Common myeloid progenitor, CD34-positive (primary cell): ENCODE measurements at regions not wholly inside any gene's neighbourhood (a gene's known extent, or its start where the extent isn't known, plus 50 kb on each side); places are given as distances from the start of the nearest gene placed in this dataset.
"Not testable (repeated sequence)": the region's sequence is repeated elsewhere in the genome, so short reads cannot be mapped to it uniquely, and the experiment has no call there.

Experiments used
- CTCF ChIA-PET: fragments of 350-600 bp; sonication (Branson Sonifier 250); formaldehyde crosslinking; loops from one replicate; lab custom pipeline; 2021; ENCODE audit warnings: antibody characterized with exemption; lab: Charles Lee
- POLR2A ChIA-PET: fragments of 350-600 bp; sonication (Branson Sonifier 250); formaldehyde crosslinking; loops from one replicate; lab custom pipeline; 2021; ENCODE audit warnings: antibody characterized with exemption; lab: Charles Lee
- DNase-seq, 3 donors: peaks; one replicate each; pipeline versions ENCODE4 v3.0.0 to v3.0.0-alpha.2; 2013
- H3K27ac ChIP-seq, 2 experiments: 1 replicate in 1 of 2; 2 replicates in 1 of 2; pipeline ENCODE4 v1.7.0; 2013; ENCODE audit warnings: inconsistent platforms in 2 of 2, low read length in 2 of 2, mild to moderate bottlenecking in 2 of 2, low read depth in 1 of 2, moderate library complexity in 1 of 2; ENCODE audit not compliant: severe bottlenecking in 2 of 2, insufficient read depth in 1 of 2, poor library complexity in 1 of 2
- H3K27me3 ChIP-seq, 5 experiments: replicated peaks in 2 of 5; 1 replicate in 3 of 5; 2 replicates in 2 of 5; pipeline versions ENCODE4 v1.6.1 to v1.7.0; 2013; ENCODE audit warnings: low read length in 4 of 5, mild to moderate bottlenecking in 2 of 5, moderate library complexity in 2 of 5, inconsistent platforms in 1 of 5; ENCODE audit not compliant: insufficient read depth in 5 of 5, control insufficient read depth in 4 of 5
- H3K36me3 ChIP-seq, 4 experiments: 1 replicate in 2 of 4; 2 replicates in 2 of 4; pipeline versions ENCODE4 v1.6.1 to v1.7.0; 2013; ENCODE audit warnings: low read length in 3 of 4, control low read depth in 1 of 4, mild to moderate bottlenecking in 1 of 4; ENCODE audit not compliant: control insufficient read depth in 4 of 4, insufficient read depth in 4 of 4
- H3K4me1 ChIP-seq, 4 experiments: 1 replicate in 3 of 4; 2 replicates in 1 of 4; pipeline versions ENCODE4 v1.6.1 to v1.7.1; 2013; ENCODE audit warnings: low read length in 3 of 4, mild to moderate bottlenecking in 3 of 4, control low read depth in 1 of 4, inconsistent platforms in 1 of 4, moderate library complexity in 1 of 4; ENCODE audit not compliant: control insufficient read depth in 4 of 4, insufficient read depth in 4 of 4; ENCODE audit errors: control extremely low read depth in 1 of 4
- H3K4me3 ChIP-seq, 7 experiments: 1 replicate in 4 of 7; 2 replicates in 3 of 7; pipeline versions ENCODE4 v1.5.1 to v1.7.0; 2013; ENCODE audit warnings: mild to moderate bottlenecking in 7 of 7, low read length in 6 of 7, moderate library complexity in 6 of 7, inconsistent platforms in 2 of 7, low read depth in 2 of 7, control low read depth in 1 of 7; ENCODE audit not compliant: insufficient read depth in 4 of 7, control insufficient read depth in 1 of 7; ENCODE audit errors: extremely low read depth in 1 of 7
- H3K9me3 ChIP-seq, 5 experiments: 1 replicate in 4 of 5; 2 replicates in 1 of 5; pipeline versions ENCODE4 v1.6.1 to v1.7.1; 2013; ENCODE audit warnings: low read length in 4 of 5, mild to moderate bottlenecking in 2 of 5, inconsistent platforms in 1 of 5, low read depth in 1 of 5, moderate library complexity in 1 of 5; ENCODE audit not compliant: control insufficient read depth in 4 of 5, insufficient read depth in 2 of 5; ENCODE audit errors: control extremely low read depth in 1 of 5
- WGBS: methylation state at CpG from one replicate; pipeline ENCODE4 v1.1.5; 2013; ENCODE audit not compliant: insufficient coverage; 5-methylcytosine and 5-hydroxymethylcytosine counted together

- Histone ChIP-seq H3K4me1 (no peaks in the 10 kb centered on the region), H3K27ac (no peak overlapping the region), H3K9me3 (peaks cover 1 to 19% (median 4%) of the 10 kb centered on the region in 5 experiments), H3K4me3 (no peak overlapping the region), H3K27me3 (no peaks in the 10 kb centered on the region), H3K36me3 (no peaks in the 10 kb centered on the region)
- ChIA-PET CTCF (no interaction called here), POLR2A (no interaction called here)
- DNase-seq, result no peak
- WGBS, result 100% methylated on average over 2 of the region's 3 CpGs
Observed at GRCh38 chr5:32869216-32869615, 158.1 kb downstream of the NPR3 start.

- H3K9me3 ChIP-seq, result peaks cover 3 to 26% (median 6%) of the 10 kb centered on the region in 5 experiments
- DNase-seq, result no peak
- CTCF ChIA-PET, result no interaction called here
- no peaks in the 10 kb centered on the region for H3K36me3 ChIP-seq
- no peak overlapping the region for H3K4me3 ChIP-seq
- no peak overlapping the region for H3K27ac ChIP-seq
- H3K4me1 ChIP-seq, result no peaks in the 10 kb centered on the region
- H3K27me3 ChIP-seq, result no peaks in the 10 kb centered on the region
- WGBS, result no CpG with 5 or more reads among the region's 1 CpG
- POLR2A ChIA-PET, result no interaction called here
Observed at GRCh38 chr5:32876791-32877190, 165.7 kb downstream of the NPR3 start.

- H3K27me3 ChIP-seq, DNase-seq, H3K4me3 ChIP-seq, H3K36me3 ChIP-seq, H3K4me1 ChIP-seq, CTCF ChIA-PET, POLR2A ChIA-PET, H3K27ac ChIP-seq: not testable (repeated sequence)
- WGBS, result 83% methylated on average over 1 of the region's 3 CpGs
- peaks cover 2 to 26% (median 4%) of the 10 kb centered on the region in 5 experiments for H3K9me3 ChIP-seq
Observed at GRCh38 chr5:32879364-32879763, 168.2 kb downstream of the NPR3 start.

- H3K4me3 ChIP-seq, result no peak overlapping the region
- peaks cover 2 to 30% (median 4%) of the 10 kb centered on the region in 5 experiments for H3K9me3 ChIP-seq
- H3K4me1 ChIP-seq, result no peaks in the 10 kb centered on the region
- POLR2A ChIA-PET, result interaction anchor here (0.6 kb wide), 1 partner anchor 11 kb away, joined by 3 read pairs; no protein-coding TSS in a partner anchor
- no peak for DNase-seq
- H3K36me3 ChIP-seq, result no peaks in the 10 kb centered on the region
- H3K27me3 ChIP-seq, result no peaks in the 10 kb centered on the region
- 83% methylated on average over 1 of the region's 3 CpGs for whole genome bisulfite sequencing
- no peak overlapping the region for H3K27ac ChIP-seq
- CTCF ChIA-PET, result no interaction called here
Observed at GRCh38 chr5:32880796-32881195, 169.7 kb downstream of the NPR3 start.

GRCh38 chr5:32887390-32887789 lies 176.3 kb downstream of the NPR3 start:
- Histone ChIP-seq H3K4me1 (no peaks in the 10 kb centered on the region), H3K27me3 (no peaks in the 10 kb centered on the region), H3K36me3 (peaks cover 0 to 4% (median 1%) of the 10 kb centered on the region in 4 experiments), H3K9me3 (peaks cover 1 to 17% (median 3%) of the 10 kb centered on the region in 5 experiments), H3K4me3 (no peak overlapping the region), H3K27ac (no peak overlapping the region)
- ChIA-PET CTCF (interaction anchor here (1.4 kb wide), 1 partner anchor 29 kb away, joined by 3 read pairs; no protein-coding TSS in a partner anchor), POLR2A (no interaction called here)
- DNase-seq, result no peak
- 100% methylated on average over 2 of the region's 2 CpGs for WGBS

- no peaks in the 10 kb centered on the region for H3K4me1 ChIP-seq
- no peak for DNase-seq
- no peaks in the 10 kb centered on the region for H3K27me3 ChIP-seq
- CTCF ChIA-PET, result interaction anchor here (1.0 to 1.7 kb wide), 2 partner anchors 36 to 236 kb away, joined by 3 to 4 read pairs; no protein-coding TSS in a partner anchor
- POLR2A ChIA-PET, result no interaction called here
- no peak overlapping the region for H3K4me3 ChIP-seq
- peaks cover 0 to 12% (median under 1%) of the 10 kb centered on the region in 5 experiments for H3K9me3 ChIP-seq
- WGBS, result no CpG with 5 or more reads among the region's 1 CpG
- no peak overlapping the region for H3K27ac ChIP-seq
- H3K36me3 ChIP-seq, result peaks cover 0 to 4% (median 1%) of the 10 kb centered on the region in 4 experiments
Observed at GRCh38 chr5:32889078-32889477, 178.0 kb downstream of the NPR3 start.

GRCh38 chr5:32903613-32904012 lies 192.5 kb downstream of the NPR3 start:
- ChIA-PET POLR2A (no interaction called here), CTCF (no interaction called here)
- H3K36me3 ChIP-seq, result no peaks in the 10 kb centered on the region
- H3K9me3 ChIP-seq, result peaks cover 0 to 19% (median 4%) of the 10 kb centered on the region in 5 experiments
- WGBS, result no CpG with 5 or more reads among the region's 2 CpGs
- H3K4me1 ChIP-seq, result no peaks in the 10 kb centered on the region
- DNase-seq, result no peak
- H3K27me3 ChIP-seq, result no peaks in the 10 kb centered on the region
- no peak overlapping the region for H3K27ac ChIP-seq
- H3K4me3 ChIP-seq, result no peak overlapping the region
